ENCODE measurements at regions not wholly inside any gene's neighbourhood (a gene's known extent, or its start where the extent isn't known, plus 50 kb on each side); places are given as distances from the start of the nearest gene placed in this dataset.

DNA sequence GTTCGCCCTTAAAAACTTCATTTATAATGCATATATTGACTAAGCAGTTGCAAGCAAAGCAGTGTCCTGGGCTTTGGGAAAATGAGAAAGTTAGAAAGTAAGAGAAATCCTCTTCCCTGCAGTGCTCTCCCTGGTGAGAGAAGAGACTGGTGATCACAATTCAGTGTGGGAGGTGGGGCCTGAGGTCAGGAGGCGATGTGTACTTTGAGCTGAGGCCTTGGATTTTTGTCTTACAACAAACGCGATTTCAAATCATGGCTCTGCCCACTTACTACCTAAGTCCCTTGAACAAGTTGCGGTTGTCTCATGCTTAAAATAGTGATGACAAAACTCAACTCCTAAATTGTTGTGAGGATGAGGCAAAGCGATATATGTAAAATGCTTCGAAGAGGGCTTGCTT, 316.3 kb upstream of the NECTIN3 start:
- CTCF ChIA-PET (ENCODE audit: unreplicated experiment) = no interaction called here
- H2AFZ ChIP-seq (ENCODE audit: low read length) = no peak overlapping the region
- no peak overlapping the region for H3K4me2 ChIP-seq (ENCODE audit: low read length)
- H3K9me2 ChIP-seq (ENCODE audit: insufficient read depth, low read length) = no peaks in the 10 kb centered on the region
- no peaks in the 10 kb centered on the region for H3K36me3 ChIP-seq (ENCODE audit: insufficient read depth, low read length)
- TF ChIP-seq, protein P1, sequence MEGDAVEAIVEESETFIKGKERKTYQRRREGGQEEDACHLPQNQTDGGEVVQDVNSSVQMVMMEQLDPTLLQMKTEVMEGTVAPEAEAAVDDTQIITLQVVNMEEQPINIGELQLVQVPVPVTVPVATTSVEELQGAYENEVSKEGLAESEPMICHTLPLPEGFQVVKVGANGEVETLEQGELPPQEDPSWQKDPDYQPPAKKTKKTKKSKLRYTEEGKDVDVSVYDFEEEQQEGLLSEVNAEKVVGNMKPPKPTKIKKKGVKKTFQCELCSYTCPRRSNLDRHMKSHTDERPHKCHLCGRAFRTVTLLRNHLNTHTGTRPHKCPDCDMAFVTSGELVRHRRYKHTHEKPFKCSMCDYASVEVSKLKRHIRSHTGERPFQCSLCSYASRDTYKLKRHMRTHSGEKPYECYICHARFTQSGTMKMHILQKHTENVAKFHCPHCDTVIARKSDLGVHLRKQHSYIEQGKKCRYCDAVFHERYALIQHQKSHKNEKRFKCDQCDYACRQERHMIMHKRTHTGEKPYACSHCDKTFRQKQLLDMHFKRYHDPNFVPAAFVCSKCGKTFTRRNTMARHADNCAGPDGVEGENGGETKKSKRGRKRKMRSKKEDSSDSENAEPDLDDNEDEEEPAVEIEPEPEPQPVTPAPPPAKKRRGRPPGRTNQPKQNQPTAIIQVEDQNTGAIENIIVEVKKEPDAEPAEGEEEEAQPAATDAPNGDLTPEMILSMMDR (conservative IDR thresholded peaks at IDR 0.05; ENCODE audit: low read length) = no peak
- no peak for TF ChIP-seq EZH2phosphoT487 (IDR thresholded peaks at IDR 0.05; ENCODE audit: borderline replicate concordance, low read depth, low read length)
- no peak overlapping the region for H3K4me3 ChIP-seq (ENCODE audit: low read depth, low read length, poor library complexity, severe bottlenecking)
- H3K4me1 ChIP-seq (ENCODE audit: insufficient read depth, low read length, poor library complexity, severe bottlenecking) = no peaks in the 10 kb centered on the region
- no peak overlapping the region for H3K27ac ChIP-seq (ENCODE audit: low read depth, low read length, poor library complexity, severe bottlenecking)
- H3K79me2 ChIP-seq (ENCODE audit: insufficient read depth, low read depth, low read length) = no peaks in the 10 kb centered on the region
- H3K9me3 ChIP-seq (ENCODE audit: low read length) = no peaks in the 10 kb centered on the region
- no peaks in the 10 kb centered on the region for H4K20me1 ChIP-seq (ENCODE audit: insufficient read depth, low read length)
- POLR2A ChIA-PET = no interaction called here
- intact Hi-C loops (cut with micrococcal nuclease; ENCODE audit: unreplicated experiment) = no loop called here
- no peak for DNase-seq (ENCODE audit: low spot score)
- BruUV-seq (replicated peaks) = no TSS peak

GRCh38 chr3:110756705-110757104, 314.9 kb upstream of the NECTIN3 start:
- no peaks in the 10 kb centered on the region for H3K4me1 ChIP-seq (ENCODE audit: insufficient read depth, low read length, poor library complexity, severe bottlenecking)
- H3K4me2 ChIP-seq (ENCODE audit: low read length) = no peak overlapping the region
- H3K27ac ChIP-seq (ENCODE audit: low read depth, low read length, poor library complexity, severe bottlenecking) = no peak overlapping the region
- H3K9me3 ChIP-seq (ENCODE audit: low read length) = no peaks in the 10 kb centered on the region
- H3K79me2 ChIP-seq (ENCODE audit: insufficient read depth, low read depth, low read length) = no peaks in the 10 kb centered on the region
- no TSS peak for BruUV-seq (replicated peaks)
- ChIA-PET CTCF (ENCODE audit: unreplicated experiment) (no interaction called here), POLR2A (no interaction called here)
- no peaks in the 10 kb centered on the region for H3K9me2 ChIP-seq (ENCODE audit: insufficient read depth, low read length)
- no peak overlapping the region for H3K4me3 ChIP-seq (ENCODE audit: low read depth, low read length, poor library complexity, severe bottlenecking)
- intact Hi-C loops (cut with micrococcal nuclease; ENCODE audit: unreplicated experiment) = no loop called here
- H4K20me1 ChIP-seq (ENCODE audit: insufficient read depth, low read length) = no peaks in the 10 kb centered on the region
- DNase-seq (ENCODE audit: low spot score) = no peak
- no peak overlapping the region for H2AFZ ChIP-seq (ENCODE audit: low read length)
- no peak for TF ChIP-seq EZH2phosphoT487 (IDR thresholded peaks at IDR 0.05; ENCODE audit: borderline replicate concordance, low read depth, low read length)
- TF ChIP-seq, protein P1 (conservative IDR thresholded peaks at IDR 0.05; ENCODE audit: low read length) = no peak
- no peaks in the 10 kb centered on the region for H3K36me3 ChIP-seq (ENCODE audit: insufficient read depth, low read length)

DNA sequence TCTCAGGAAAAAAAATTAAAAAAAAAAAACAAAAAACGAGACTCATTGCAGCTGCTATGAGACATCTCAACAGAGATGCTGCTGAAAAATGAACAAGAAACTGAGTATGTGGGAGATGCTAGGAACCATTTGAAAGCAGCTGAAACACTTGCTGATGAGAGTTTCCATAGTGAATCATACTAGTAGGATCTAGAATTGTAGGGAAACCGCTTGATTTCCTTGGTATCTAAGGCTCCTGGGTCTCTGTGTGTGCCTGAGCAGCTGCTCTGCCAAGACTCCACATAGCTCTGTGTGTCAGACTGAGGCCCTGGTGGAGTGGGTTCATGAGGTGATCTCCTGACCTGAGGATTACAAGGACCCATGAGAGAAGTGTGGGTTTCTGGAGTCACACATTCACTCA, 313.4 kb upstream of the NECTIN3 start:
- CTCF ChIA-PET (ENCODE audit: unreplicated experiment) = no interaction called here
- no TSS peak for BruUV-seq (replicated peaks)

More for the DNA sequence above, 313.4 kb upstream of the NECTIN3 start:
- Histone ChIP-seq H4K20me1 (ENCODE audit: insufficient read depth, low read length) (no peaks in the 10 kb centered on the region), H3K79me2 (ENCODE audit: insufficient read depth, low read depth, low read length) (no peaks in the 10 kb centered on the region), H3K36me3 (ENCODE audit: insufficient read depth, low read length) (no peaks in the 10 kb centered on the region), H3K4me2 (ENCODE audit: low read length) (no peak overlapping the region), H3K9me2 (ENCODE audit: insufficient read depth, low read length) (no peaks in the 10 kb centered on the region), H3K4me3 (ENCODE audit: low read depth, low read length, poor library complexity, severe bottlenecking) (no peak overlapping the region), H3K4me1 (ENCODE audit: insufficient read depth, low read length, poor library complexity, severe bottlenecking) (no peaks in the 10 kb centered on the region), H3K27ac (ENCODE audit: low read depth, low read length, poor library complexity, severe bottlenecking) (no peak overlapping the region), H2AFZ (ENCODE audit: low read length) (no peak overlapping the region), H3K9me3 (ENCODE audit: low read length) (no peaks in the 10 kb centered on the region)
- no peak for DNase-seq (ENCODE audit: low spot score)
- POLR2A ChIA-PET = interaction anchor here (0.6 to 0.9 kb wide), 2 partner anchors 10 to 1325 kb away, joined by 3 to 6 read pairs; no protein-coding TSS in a partner anchor
- TF ChIP-seq EZH2phosphoT487 (IDR thresholded peaks at IDR 0.05; ENCODE audit: borderline replicate concordance, low read depth, low read length) = no peak
- TF ChIP-seq, protein P1 (conservative IDR thresholded peaks at IDR 0.05; ENCODE audit: low read length) = no peak
- intact Hi-C loops (cut with micrococcal nuclease; ENCODE audit: unreplicated experiment) = no loop called here
